ENCODE measurements at regions not wholly inside any gene's neighbourhood (a gene's known extent, or its start where the extent isn't known, plus 50 kb on each side); places are given as distances from the start of the nearest gene placed in this dataset.
A peak's percentile ranks its signal among the peaks of the same experiment; 100 is the strongest.

DNA sequence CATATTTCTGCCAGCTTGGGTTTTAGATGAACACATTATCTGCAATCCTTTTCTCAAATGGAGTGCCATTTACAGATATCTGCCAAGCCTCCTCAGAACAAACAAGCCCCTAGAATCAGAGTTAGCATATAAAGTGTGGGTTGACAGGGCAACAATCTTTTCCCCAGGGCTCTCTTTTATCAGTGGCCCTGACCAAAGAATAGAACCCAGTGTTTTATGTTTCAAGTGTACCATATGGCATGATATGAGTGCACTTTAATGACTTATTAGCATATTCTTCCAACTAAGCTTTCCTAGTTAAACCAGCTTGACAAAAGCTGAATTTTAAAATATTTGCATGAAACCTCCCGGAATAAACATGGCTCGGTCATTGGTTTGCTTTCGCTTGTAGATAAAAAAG is 57.3 kb downstream of the EVX1 start:
- DNase-seq: no peak

DNA sequence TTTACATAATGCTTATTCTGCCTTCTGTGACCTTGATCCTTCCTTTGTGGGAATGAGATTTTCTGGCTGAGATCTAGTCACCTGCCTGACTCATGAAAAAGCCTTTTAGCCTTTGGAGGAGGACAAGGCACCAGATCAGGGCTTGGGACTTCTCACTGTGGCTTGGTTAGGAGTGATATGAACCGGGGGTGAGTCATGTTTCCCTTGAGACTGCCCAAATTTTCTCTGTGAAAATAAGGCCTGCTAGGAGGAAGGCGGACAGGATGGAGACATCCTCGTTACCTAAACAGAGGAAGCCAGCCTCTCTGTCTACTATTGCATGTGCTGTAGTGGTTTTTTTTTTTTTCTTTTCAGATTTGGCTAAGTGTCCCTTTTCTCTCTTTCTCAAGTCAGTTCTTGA is 57.8 kb downstream of the EVX1 start:
- no peak for DNase-seq

- no peak for DNase-seq
These were observed 60.0 kb downstream of the EVX1 start for GRCh38 chr7:27302590-27302989.

- peak; percentile 28 for DNase-seq
These were observed 60.4 kb downstream of the EVX1 start for GRCh38 chr7:27303026-27303425.

DNA sequence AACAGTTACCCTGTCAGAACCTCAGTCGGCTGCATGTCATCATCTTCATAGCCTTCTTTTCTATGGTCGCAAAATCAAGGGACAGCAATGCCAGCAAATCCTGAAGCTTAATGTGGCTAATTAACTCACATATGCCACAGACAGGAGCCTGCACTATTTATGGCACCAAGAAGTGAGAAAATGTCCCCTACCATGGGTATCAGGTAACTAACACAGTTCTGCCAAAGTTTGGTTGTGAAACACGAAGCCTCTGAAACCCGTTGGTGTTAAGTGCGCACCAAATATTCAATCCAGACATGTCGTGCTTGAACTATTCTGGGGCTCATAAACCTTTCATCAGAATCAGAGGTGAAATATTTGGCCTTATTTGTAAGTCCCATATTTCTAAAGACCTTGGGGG is 63.3 kb downstream of the EVX1 start:
- DNase-seq: no peak

- no peak for DNase-seq
These were observed 70.2 kb downstream of the EVX1 start for GRCh38 chr7:27312820-27313219.

DNA sequence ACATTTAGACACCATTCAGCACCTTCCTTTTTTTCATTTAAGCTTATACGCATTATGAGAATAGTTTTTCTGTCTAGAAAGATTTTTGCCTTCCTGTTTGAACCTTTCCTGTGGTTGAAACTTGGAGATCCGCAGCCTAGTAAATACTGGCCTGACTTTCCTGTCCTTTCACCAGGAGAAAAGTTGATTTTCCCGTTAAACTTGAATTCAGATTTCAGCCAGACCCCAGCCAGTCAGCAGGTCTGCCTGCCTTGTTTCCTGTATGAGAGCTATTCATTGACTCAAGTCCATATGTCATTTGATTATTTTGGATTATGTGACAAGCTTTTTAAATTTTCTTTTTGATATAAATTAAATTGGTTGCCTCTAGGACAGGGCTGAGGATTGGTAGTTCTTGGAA is 71.5 kb downstream of the EVX1 start:
- DNase-seq: peak; percentile 36

DNA sequence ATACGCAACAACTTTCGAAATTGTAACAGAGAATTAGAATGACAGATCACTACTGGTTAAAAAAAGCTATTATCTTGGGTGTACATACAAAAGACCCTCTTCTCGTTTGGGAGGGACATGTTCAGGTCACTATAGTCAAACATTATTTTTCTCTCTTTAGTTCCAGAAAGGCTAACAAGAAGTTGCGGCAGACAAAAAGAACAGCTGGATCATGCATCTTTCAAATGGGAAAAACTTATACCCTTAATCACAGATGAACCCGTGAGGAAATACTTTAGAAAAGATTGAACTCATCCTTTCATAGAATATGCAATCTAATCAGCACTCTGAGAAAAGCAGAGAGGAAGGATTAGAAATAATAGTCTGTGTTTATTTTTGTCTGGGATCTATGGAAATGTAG is 72.5 kb downstream of the EVX1 start:
- DNase-seq: no peak

DNA sequence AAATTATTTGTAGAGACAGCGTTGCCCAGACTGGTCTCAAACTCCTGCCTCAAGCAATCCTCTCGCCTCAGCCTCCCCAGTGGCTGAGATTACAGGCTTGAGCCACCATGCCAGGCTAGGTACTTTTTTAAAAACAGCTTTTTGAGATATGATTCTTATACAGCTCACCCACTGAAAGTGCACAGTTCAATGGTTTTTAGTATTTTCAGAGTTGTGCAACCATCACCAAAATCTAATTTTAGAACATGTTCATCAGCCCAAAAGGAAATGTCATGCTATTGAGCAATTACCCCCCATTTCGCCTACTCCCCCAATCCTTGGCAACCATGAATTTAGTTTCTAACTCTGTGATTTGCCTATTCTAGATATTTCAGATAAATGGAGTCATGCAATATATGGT is 73.7 kb downstream of the EVX1 start:
- DNase-seq: no peak

DNA sequence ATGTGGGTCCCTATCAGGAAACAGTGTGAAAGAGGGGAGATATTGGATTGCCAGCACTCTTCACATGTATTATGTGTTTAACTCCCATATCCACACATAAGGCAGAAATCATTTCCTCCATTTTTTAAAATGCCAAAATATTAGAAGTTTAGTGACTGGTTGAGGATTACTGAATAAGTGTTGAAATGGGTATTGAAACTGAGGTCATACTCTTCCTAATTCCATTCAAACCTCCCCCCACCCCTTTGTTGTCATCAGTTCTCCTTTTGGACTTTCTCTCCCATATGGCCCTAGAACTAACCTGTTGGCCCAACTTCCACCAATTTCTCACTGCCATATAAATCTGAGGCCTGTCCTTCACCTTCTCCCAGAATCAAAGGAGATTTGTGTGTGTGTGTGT is 81.6 kb downstream of the EVX1 start:
- no peak for DNase-seq

DNA sequence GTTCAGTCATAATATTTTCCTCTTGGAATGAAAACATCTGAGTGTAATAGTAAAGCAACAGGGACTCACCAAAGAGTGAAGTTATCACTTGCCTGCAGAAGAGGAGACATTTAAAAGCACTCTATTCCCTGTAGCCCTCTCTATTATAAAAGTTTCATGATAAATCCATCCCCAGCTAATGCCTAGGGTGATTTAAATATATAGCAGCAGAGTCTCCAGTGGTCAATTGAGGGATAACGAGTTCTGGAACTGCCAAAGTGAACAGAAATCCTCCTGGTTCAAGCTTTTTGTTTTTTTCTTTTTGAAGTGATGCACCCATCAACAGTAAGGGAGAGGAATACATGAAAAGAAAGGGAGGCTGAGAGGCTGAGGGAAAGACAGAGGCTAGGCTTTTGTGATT is 87.3 kb downstream of the EVX1 start:
- no peak for DNase-seq

DNA sequence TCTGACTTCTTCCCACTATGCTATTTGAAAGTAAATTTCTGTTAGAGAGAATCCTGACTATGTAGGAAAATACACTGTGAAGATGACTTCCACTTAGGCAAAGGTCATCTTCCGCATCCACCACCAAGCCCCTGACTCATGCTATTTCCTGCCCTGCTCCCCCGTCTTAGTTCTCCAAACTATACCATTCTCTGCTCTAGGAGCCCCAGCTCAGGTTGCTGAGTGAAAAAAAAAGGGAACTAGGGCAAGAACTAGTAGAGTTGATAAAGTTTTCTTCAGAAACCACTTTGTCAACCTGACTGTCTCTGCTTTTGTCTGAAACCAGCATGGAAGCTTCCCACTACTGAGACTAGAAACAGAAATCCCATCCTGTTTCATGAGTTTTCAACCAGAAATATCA is 96.9 kb downstream of the EVX1 start:
- no peak for DNase-seq

GRCh38 chr7:27344471-27344870 is 101.9 kb downstream of the EVX1 start:
- DNase-seq: peak; percentile 62

- no peak for DNase-seq
These were observed 102.7 kb downstream of the EVX1 start for GRCh38 chr7:27345164-27345887.

GRCh38 chr7:27345997-27346396 is 103.4 kb downstream of the EVX1 start:
- DNase-seq: no peak

DNA sequence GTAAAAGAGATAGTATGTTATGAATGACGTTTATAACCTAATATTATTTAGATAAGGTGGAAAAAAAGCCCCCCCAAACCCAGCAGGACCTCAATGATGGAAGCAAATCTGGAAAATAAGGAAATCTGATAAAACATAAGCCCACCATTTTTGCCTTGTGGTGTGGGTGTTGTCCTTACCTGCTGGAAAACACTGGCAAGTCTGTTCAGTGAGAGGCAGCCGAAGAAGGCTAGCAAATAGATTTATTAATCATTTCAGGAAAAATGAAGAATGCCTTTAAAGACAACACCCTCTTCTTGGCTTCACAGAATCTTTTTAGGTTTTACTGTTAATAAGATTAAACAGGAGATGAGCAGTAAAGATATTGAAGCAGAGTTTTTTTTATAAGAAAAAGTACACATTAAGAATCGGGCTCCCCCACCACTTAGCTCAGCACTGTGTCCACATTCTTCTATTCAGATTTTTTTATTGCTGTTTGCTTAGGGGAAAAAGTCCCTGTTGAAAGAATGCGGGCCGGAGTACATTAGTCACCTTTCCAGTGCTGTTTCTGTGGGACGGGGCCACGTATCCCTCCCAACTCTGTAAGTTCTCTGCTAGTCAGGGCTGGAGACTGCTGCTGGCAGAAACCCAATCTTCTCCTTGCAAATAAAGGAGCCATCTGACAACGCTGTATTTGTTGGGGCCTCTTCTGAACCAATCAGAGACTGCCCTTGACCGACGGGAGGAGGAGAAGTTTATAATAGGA is 104.1 kb downstream of the EVX1 start:
- DNase-seq: peak; percentile 57

GRCh38 chr7:27347276-27347640 is 104.7 kb downstream of the EVX1 start:
- DNase-seq: no peak

DNA sequence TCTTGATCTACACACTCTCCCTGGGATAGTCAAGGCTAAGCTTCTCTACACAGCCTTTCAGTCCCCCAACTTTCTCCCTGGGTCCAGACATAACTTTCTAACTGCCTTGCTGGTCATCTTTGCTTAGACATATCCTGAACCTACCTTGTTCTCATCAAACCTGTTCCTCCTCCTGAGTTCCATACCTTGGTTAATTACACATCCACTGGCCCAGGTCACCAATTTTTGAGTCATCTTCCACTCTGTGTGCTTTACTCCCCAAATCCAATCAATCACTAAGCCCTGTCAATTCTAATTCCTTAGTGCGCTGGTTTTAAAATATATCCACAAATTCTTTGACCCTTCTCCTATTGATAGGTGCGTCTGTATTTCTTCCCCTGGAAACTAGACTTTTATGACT is 107.0 kb downstream of the EVX1 start:
- DNase-seq: no peak

- no peak for DNase-seq
These were observed 108.5 kb downstream of the EVX1 start for GRCh38 chr7:27351137-27351536.

DNA sequence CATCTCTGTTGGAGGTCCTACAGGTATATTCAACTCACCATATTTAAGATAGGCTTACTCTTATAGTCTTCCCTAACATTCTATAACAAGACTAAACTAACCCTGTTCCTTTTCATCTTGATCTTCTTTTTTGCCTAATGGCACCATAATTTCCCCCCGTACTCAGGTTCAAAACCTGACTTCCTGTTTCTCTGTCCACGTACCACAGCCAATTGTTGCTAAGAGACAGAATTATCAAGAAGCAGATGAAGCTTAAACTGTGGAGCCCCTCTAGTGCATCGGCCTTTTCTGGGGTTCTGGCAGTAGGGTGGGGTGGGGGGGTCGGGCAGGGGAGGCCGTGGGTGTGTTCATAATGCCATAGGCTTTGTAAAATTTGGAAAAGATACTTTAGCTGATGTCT is 109.2 kb downstream of the EVX1 start:
- DNase-seq: no peak

DNA sequence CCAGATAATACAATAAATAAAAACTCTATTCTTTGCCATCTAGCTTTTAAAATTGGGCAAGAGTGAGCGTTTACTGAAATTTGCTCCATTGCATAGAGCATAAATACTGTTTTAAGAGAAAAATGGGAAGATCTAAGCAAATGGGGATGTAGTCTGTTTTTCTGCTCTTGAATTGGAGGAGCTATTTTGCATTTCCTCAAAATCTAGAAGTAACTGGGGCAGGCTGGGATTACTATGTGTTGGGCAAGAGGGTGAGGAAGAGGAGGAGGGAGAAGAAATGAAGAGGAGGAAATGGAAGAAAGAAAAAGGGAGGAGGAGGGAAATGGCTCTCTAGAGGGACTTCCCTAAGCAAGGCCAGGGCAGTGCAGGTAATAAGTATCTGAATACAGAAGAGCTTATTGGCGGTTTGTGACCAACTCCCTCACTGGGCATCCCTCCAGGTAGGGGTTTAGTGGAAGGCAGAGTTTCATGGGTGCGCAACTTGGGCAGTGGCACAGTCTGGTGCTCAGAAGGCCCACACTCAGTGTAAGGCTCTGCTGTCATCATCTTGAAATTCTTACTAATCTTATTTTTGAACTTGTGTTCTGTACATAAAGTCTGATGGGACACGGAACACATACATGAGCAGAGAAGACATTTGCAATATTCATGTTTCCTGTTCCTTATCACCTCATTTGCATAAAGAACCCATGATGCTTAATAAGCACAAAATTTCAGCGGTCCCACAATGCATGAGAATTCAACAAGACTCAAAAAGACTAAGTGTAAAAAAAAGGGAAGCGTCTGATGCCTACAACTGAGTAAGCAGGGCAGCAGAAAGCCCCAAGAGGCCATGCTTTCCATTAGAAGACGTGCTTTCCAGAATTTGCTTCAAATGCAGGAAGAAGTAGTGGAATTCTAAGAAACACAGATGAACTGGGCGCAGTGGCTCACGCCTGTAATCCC is 116.9 kb downstream of the EVX1 start:
- DNase-seq: no peak

GRCh38 chr7:27361522-27361921 is 118.9 kb downstream of the EVX1 start:
- no peak for DNase-seq

DNA sequence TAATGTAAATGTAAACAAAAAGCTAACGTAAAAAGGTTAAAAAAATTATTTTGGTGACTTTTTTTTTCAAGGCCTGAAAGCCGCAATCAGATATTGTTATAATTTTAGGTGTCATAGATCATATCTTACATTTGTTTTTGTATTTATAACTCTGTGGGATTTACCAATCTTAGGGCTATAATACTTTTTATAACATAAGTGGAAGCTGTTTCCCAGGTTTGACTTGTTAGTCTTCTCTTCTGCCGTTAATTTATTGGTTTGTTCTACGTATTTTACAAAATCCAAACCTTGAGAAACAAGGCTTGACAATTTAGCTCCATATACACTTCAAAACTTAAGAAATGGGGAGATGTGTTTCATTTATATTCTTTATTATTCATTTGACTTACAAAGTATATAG is 119.4 kb downstream of the EVX1 start:
- no peak for DNase-seq
